ENCODE measurements at regions not wholly inside any gene's neighbourhood (a gene's known extent, or its start where the extent isn't known, plus 50 kb on each side); places are given as distances from the start of the nearest gene placed in this dataset.
"Not testable (repeated sequence)": the region's sequence is repeated elsewhere in the genome, so short reads cannot be mapped to it uniquely, and the experiment has no call there.

DNA sequence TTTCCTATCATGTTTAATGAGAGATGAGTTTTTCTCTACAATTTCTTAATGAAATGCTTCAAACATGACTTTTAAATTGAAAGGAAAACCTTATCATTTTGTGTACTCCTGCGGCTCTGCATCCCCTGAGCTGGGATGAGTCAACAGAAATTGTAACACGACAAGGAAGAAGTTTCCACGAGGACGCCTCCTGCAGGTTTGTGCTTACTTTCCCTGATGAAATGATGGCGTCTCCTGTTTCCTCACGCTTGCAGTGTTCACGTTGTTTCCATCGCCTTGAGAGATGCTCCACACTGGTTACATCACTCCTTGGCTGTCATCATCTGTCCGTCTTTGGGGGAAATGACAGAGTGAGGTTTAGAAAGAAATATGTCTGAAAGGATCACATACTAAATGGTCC, 233.7 kb upstream of the ZFP64 start:
- no peak overlapping the region for H3K27ac Mint-ChIP-seq
- no peak overlapping the region for H3K4me3 Mint-ChIP-seq
- peaks cover 5% of the 10 kb centered on the region for H3K27me3 Mint-ChIP-seq
- DNase-seq (ENCODE audit: low spot score in 2 of 2) (no peak), ATAC-seq (ENCODE audit: low read depth) (no peak)
- peaks cover 3% of the 10 kb centered on the region for H3K36me3 Mint-ChIP-seq
- no peaks in the 10 kb centered on the region for H3K4me1 Mint-ChIP-seq
- H3K9me3 Mint-ChIP-seq: peaks cover 16% of the 10 kb centered on the region

DNA sequence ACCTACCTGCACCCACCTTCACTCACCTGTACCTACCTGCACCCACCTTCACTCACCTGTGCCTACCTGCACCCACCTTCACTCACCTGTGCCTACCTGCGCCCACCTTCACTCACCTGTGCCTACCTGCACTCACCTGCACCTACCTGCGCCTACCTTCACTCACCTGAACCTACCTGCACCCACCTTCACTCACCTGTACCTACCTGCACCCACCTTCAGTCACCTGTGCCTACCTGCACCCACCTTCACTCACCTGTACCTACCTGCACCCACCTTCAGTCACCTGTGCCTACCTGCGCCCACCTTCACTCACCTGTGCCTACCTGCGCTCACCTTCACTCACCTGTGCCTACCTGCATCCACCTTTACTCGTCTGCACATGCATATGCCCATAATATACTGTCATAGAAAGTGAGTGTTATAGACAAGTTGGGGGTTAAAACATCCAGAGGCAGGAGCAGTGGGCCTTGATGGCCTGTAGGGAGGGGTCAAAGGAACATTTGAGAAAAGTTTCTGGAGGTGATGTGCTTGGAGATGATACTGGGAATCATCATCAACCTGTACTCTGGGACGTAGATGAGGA, 232.9 kb upstream of the ZFP64 start:
- H3K27ac Mint-ChIP-seq; H3K36me3 Mint-ChIP-seq; DNase-seq (ENCODE audit: low spot score in 2 of 2); ATAC-seq (ENCODE audit: low read depth); H3K4me1 Mint-ChIP-seq; H3K27me3 Mint-ChIP-seq; H3K4me3 Mint-ChIP-seq: not testable (repeated sequence)
- H3K9me3 Mint-ChIP-seq: peaks cover 14% of the 10 kb centered on the region

DNA sequence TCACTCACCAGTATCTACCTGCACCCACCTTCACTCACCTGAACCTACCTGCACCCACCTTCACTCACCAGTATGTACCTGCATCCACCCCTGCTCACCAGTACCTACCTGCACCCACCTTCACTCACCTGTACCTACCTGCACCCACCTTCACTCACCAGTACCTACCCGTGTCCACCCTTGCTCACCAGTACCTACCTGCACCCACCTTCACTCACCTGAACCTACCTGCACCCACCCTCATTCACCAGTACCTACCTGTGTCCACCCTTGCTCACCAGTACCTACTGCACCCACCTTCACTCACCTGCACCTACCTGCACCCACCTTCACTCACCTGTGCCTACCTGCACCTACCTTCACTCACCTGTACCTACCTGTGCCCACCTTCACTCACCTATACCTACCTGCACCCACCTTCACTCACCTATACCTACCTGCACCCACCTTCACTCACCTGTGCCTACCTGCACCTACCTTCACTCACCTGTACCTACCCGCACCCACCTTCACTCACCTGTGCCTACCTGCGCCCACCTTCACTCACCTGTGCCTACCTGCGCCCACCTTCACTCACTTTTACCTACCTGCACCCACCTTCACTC, 232.1 kb upstream of the ZFP64 start:
- peaks cover 16% of the 10 kb centered on the region for H3K9me3 Mint-ChIP-seq
- not testable (repeated sequence) for DNase-seq (ENCODE audit: low spot score in 2 of 2); H3K4me1 Mint-ChIP-seq; ATAC-seq (ENCODE audit: low read depth); H3K36me3 Mint-ChIP-seq; H3K27ac Mint-ChIP-seq; H3K27me3 Mint-ChIP-seq; H3K4me3 Mint-ChIP-seq

DNA sequence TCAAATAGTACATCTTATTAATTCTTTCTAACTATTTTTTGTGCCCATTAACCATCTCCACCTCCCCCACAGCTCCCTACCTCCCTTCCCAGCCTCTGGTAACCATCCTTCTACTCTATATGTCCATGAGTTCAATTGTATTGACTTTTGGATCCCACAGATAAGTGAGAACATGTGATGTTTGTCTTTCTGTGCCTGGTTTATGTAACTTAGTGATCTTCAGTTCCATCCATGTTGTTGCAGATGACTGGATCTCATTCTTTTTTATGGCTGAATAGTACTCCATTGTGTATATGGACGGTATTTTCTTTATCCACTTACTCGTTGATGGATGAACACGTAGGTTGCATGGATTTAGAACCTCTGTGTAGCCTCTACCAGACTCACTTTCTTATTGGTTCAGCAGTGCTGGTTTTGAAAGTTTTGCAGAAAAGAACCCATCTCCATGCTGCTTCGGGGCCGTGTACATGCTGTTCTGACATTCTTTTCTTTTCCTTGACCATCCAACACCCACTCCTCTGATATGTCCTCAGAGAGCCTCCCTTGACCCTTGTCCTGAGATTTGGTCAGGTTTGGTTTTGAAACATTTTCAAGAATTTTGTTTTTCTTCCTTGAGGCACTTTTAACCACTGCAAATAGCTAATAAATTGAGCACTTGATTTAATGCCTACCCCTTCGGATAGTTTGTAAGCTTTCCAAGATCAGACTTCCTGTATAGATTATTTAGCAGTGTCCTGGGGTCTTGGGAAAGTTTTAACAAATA, 231.2 kb upstream of the ZFP64 start:
- Mint-ChIP-seq H3K36me3 (no peaks in the 10 kb centered on the region), H3K4me1 (no peaks in the 10 kb centered on the region), H3K4me3 (no peak overlapping the region), H3K27ac (no peak overlapping the region), H3K9me3 (peaks cover 17% of the 10 kb centered on the region), H3K27me3 (peaks cover 3% of the 10 kb centered on the region)
- DNase-seq (ENCODE audit: low spot score in 2 of 2) (no peak), ATAC-seq (ENCODE audit: low read depth) (no peak)

DNA sequence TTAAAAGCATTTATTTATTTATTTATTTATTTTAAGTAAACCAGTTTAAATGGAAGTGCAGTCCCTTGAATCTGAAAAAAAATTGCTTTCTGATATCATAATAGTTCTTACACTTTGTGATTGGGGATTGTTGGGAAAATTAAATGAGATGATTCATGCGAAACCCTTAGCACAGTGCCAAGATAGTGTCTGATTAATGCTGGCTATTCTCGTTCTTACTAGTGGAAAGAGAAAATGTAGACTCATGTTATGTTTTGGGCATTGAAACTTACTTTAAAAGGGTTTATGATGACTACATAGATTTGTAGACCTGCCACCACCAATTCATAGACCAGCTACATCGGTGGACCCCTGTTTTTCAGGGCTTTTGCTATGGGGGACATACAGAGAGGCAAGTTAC, 229.2 kb upstream of the ZFP64 start:
- Mint-ChIP-seq H3K4me1 (no peaks in the 10 kb centered on the region), H3K27me3 (peaks cover 2% of the 10 kb centered on the region), H3K4me3 (no peak overlapping the region), H3K9me3 (peaks cover 17% of the 10 kb centered on the region), H3K27ac (no peak overlapping the region), H3K36me3 (no peaks in the 10 kb centered on the region)
- ATAC-seq (ENCODE audit: low read depth) (no peak), DNase-seq (ENCODE audit: low spot score in 2 of 2) (no peak)

DNA sequence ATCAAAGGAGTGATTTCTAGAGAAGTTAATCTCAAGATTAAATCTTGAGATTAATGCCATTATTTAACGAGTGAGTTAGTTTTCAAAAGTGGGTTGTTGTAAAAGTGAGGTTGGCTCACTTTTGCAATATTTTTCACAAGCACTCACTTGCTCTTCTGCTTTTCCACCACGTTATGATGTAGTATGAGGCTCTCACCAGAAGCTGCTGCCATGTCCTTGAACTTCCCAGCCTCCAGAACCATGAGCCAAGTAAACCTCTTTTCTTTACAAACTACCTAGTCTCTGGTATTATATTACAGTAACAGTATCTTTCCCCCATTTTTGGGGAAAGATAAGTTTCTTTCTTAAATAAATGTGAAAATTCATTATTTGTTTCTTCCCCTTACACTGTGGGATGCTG, 227.6 kb upstream of the ZFP64 start:
- ATAC-seq (ENCODE audit: low read depth) (no peak), DNase-seq (ENCODE audit: low spot score in 2 of 2) (no peak)
- H3K4me3 Mint-ChIP-seq: no peak overlapping the region
- no peaks in the 10 kb centered on the region for H3K4me1 Mint-ChIP-seq
- peaks cover 4% of the 10 kb centered on the region for H3K27me3 Mint-ChIP-seq
- peaks cover 15% of the 10 kb centered on the region for H3K9me3 Mint-ChIP-seq
- no peaks in the 10 kb centered on the region for H3K36me3 Mint-ChIP-seq
- H3K27ac Mint-ChIP-seq: no peak overlapping the region

DNA sequence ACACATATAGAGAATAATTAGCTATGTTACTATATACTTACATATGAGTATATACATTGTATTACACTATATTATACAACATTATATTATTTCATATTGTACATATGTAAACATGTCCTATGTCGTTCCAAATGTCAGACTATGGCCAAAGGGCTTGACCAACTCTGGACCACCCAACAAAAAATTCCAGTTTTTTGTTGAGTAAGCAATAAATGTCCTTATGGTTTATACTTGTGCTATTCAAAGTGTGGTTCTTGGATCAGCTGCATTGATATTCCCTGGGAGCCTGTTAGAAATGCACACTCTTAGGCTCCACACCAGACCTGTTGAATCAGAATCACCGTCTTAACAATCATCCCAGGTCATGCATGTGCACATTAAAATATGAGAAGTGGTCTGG, 225.4 kb upstream of the ZFP64 start:
- Mint-ChIP-seq H3K27me3 (peaks cover 2% of the 10 kb centered on the region), H3K27ac (no peak overlapping the region), H3K36me3 (no peaks in the 10 kb centered on the region), H3K9me3 (peaks cover 11% of the 10 kb centered on the region), H3K4me1 (no peaks in the 10 kb centered on the region), H3K4me3 (no peak overlapping the region)
- DNase-seq (ENCODE audit: low spot score in 2 of 2) (no peak), ATAC-seq (ENCODE audit: low read depth) (no peak)

DNA sequence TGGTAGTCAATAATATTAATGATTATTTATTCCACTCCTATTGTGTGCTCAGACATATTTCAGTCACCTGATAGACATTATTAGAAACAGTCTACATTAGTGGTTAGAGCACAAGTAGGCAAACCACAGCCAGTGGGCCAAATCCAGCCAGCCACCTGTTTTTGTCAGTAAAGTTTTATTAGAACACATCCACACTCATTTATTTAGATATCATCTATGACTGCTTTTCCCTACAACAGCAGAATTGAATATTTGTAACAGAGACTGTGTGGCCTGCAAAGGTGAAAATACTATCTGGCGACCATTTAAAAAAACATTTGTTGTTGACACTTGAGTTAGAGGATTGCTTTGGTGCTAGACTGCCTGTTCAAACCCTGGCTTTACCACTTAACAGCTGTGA, 220.0 kb upstream of the ZFP64 start:
- H3K27ac Mint-ChIP-seq: no peak overlapping the region
- H3K36me3 Mint-ChIP-seq: no peaks in the 10 kb centered on the region
- peaks cover 2% of the 10 kb centered on the region for H3K4me1 Mint-ChIP-seq
- DNase-seq (ENCODE audit: low spot score in 2 of 2) (no peak), ATAC-seq (ENCODE audit: low read depth) (no peak)
- peaks cover 2% of the 10 kb centered on the region for H3K27me3 Mint-ChIP-seq
- peaks cover 3% of the 10 kb centered on the region for H3K9me3 Mint-ChIP-seq
- H3K4me3 Mint-ChIP-seq: no peak overlapping the region

DNA sequence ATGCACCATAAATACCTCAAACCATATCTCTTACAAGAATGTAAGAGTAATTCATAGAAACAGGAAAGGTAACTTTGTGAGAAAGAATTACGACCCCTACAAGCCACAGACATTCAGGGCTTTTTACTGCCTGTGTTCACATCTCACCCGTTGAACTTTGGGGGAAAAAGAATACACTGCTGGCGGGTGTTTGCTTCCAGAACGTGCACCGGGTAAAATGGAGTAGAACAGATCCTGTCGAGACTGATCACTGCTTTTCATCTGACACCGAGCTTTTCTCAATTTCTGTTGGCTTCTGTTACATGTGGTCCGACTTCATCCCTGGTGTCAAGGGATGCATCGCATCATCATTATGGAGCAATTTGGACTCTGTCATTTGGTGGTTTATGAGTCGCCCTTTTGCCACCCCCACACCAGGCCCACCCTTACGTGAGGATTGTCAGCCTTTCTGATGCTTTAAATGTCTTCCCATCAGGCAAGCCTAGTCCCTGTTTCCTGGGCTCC, 219.2 kb upstream of the ZFP64 start:
- H3K27me3 Mint-ChIP-seq: peaks cover 2% of the 10 kb centered on the region
- no peak overlapping the region for H3K27ac Mint-ChIP-seq
- no peak overlapping the region for H3K4me3 Mint-ChIP-seq
- H3K4me1 Mint-ChIP-seq: peaks cover 8% of the 10 kb centered on the region
- H3K9me3 Mint-ChIP-seq: peaks cover 7% of the 10 kb centered on the region
- H3K36me3 Mint-ChIP-seq: no peaks in the 10 kb centered on the region
- DNase-seq (ENCODE audit: low spot score in 2 of 2): no peak
- ATAC-seq (ENCODE audit: low read depth): no peak

DNA sequence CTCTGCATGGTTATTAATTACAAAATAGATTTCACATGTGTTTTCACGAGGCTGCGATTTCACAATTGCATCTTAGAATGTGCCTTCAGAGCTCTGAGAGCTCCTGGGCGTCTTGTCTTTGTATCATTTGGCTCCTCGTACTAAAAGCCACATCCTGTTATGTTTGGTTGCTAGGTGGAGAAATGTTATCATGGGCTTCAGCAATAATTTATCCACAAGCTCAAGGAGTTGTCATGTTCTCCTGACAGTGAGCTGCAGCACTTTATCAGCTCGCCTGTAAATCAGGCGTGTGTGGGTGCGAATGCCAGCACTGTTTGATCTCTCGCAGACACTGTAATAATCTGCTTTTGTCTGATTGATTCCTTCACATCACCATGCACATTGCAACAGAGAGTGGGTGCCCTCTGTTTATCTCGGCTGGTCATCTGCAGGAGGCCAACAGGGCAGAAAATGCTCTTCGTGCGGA, 218.6 kb upstream of the ZFP64 start:
- ATAC-seq (ENCODE audit: low read depth) (peak; percentile 35), DNase-seq (ENCODE audit: low spot score in 2 of 2) (no peak)
- Mint-ChIP-seq H3K9me3 (peaks cover 6% of the 10 kb centered on the region), H3K27ac (no peak overlapping the region), H3K27me3 (peaks cover 2% of the 10 kb centered on the region), H3K4me3 (no peak overlapping the region), H3K36me3 (no peaks in the 10 kb centered on the region), H3K4me1 (peaks cover 11% of the 10 kb centered on the region)

DNA sequence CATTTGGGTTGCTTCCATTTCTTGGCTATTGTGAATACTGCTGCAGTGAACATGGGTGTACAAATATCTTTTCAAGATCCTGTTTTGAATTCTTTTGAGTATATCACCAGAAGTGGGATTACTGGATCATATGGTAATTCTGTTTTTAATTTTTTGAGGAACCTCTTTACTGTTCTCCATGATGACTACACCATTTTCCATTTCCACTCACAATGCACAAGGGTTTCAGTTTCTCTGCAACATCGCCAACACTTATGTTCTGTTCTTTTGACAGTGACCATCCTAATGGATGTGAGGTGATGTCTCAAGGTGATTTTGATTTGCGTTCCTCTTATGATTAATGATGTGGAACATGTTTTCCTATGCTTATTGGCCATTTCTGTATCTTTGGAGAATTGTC, 214.4 kb upstream of the ZFP64 start:
- Mint-ChIP-seq H3K4me1 (peaks cover 23% of the 10 kb centered on the region), H3K27ac (no peak overlapping the region), H3K27me3 (no peaks in the 10 kb centered on the region), H3K4me3 (no peak overlapping the region), H3K36me3 (no peaks in the 10 kb centered on the region), H3K9me3 (peaks cover 3% of the 10 kb centered on the region)
- DNase-seq (ENCODE audit: low spot score in 2 of 2) (no peak), ATAC-seq (ENCODE audit: low read depth) (no peak)

DNA sequence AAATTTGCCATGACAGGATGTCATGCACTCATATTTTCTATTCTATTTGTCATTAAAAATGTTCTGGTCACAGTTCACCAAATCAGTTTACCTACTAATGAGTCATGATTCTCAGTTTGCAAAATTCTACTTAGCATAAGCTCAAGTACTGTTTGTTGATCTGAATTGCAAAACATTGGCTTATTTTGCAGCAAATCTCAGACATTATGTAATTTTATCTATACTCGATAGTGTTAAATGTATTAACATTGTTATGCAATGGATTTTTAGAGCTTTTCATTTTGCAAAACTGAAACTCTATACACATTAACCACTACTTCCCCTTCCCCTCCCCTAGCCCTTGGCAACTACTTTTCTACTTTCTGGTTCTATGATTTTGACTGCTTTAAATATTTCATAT, 213.8 kb upstream of the ZFP64 start:
- peaks cover 3% of the 10 kb centered on the region for H3K9me3 Mint-ChIP-seq
- no peak overlapping the region for H3K4me3 Mint-ChIP-seq
- H3K27ac Mint-ChIP-seq: no peak overlapping the region
- no peaks in the 10 kb centered on the region for H3K36me3 Mint-ChIP-seq
- DNase-seq (ENCODE audit: low spot score in 2 of 2): no peak
- peak; percentile 72 for ATAC-seq (ENCODE audit: low read depth)
- H3K27me3 Mint-ChIP-seq: no peaks in the 10 kb centered on the region
- H3K4me1 Mint-ChIP-seq: peaks cover 23% of the 10 kb centered on the region

DNA sequence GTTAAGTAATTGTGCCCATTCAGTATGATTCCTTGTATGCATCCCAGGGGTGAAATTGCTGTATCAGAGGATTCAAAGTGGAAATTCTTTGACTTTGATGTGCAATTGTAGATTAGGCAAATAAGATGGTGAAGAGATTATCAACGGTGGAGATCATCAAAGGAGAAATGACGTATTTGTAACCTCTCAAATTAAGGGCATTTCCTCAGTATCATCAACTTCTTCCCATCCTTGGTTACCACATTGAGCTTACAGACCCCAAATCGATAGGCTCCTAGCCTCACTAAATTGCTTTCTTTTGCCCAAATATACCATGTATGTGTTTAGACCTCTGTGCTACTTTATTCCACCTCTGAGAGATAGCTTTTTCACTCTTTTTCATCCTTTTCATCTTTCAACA, 213.1 kb upstream of the ZFP64 start:
- H3K36me3 Mint-ChIP-seq: no peaks in the 10 kb centered on the region
- peaks cover 3% of the 10 kb centered on the region for H3K9me3 Mint-ChIP-seq
- DNase-seq (ENCODE audit: low spot score in 2 of 2) (no peak), ATAC-seq (ENCODE audit: low read depth) (no peak)
- H3K4me1 Mint-ChIP-seq: peaks cover 20% of the 10 kb centered on the region
- H3K27me3 Mint-ChIP-seq: no peaks in the 10 kb centered on the region
- no peak overlapping the region for H3K27ac Mint-ChIP-seq
- no peak overlapping the region for H3K4me3 Mint-ChIP-seq

DNA sequence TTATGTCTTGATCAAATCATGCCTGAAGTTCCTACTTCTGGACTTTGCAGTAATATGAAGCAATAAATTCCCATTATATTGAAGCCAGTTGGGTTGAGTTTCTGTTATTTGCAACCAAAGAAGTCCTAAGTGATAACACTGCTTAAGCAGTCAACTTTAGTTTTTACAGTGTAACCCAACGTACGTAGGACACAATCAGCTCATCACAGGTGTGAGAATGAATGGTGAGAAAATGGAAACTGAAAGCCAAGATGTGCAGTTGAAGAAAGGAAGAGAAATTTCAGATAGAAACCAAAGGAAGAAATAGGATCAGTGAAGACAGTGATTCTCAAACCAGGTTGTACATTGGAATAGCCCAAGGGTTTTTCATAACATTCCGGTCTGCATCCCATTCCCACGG, 211.4 kb upstream of the ZFP64 start:
- no peak overlapping the region for H3K27ac Mint-ChIP-seq

More for the DNA sequence above, 211.4 kb upstream of the ZFP64 start:
- ATAC-seq (ENCODE audit: low read depth) (no peak), DNase-seq (ENCODE audit: low spot score in 2 of 2) (no peak)
- Mint-ChIP-seq H3K27me3 (peaks cover 3% of the 10 kb centered on the region), H3K4me3 (no peak overlapping the region), H3K36me3 (no peaks in the 10 kb centered on the region), H3K4me1 (peaks cover 20% of the 10 kb centered on the region), H3K9me3 (peaks cover 3% of the 10 kb centered on the region)
